ENCODE measurements at regions not wholly inside any gene's neighbourhood (a gene's known extent, or its start where the extent isn't known, plus 50 kb on each side); places are given as distances from the start of the nearest gene placed in this dataset.

- H3K9me3 ChIP-seq (ENCODE audit: severe bottlenecking): no peaks in the 10 kb centered on the region
- no peak for ATAC-seq (ENCODE audit: low read depth)
Observed at GRCh38 chr10:83073472-83073871, 1065.8 kb upstream of the GHITM start.

GRCh38 chr10:83075016-83075814 lies 1064.1 kb upstream of the GHITM start:
- Histone ChIP-seq H3K27ac (ENCODE audit: poor library complexity, severe bottlenecking) (no peak overlapping the region), H3K9me3 (ENCODE audit: severe bottlenecking) (no peaks in the 10 kb centered on the region), H3K4me3 (ENCODE audit: severe bottlenecking) (no peak overlapping the region), H3K27me3 (ENCODE audit: insufficient read depth, poor library complexity, severe bottlenecking) (no peaks in the 10 kb centered on the region), H3K36me3 (ENCODE audit: low read depth) (no peaks in the 10 kb centered on the region), H3K4me1 (ENCODE audit: insufficient read depth, poor library complexity, severe bottlenecking) (no peaks in the 10 kb centered on the region)
- DNase-seq (ENCODE audit: low spot score) (no peak), ATAC-seq (ENCODE audit: low read depth) (no peak)
- TF ChIP-seq CTCF (IDR thresholded peaks at IDR 0.05; ENCODE audit: poor library complexity, severe bottlenecking): no peak

More at GRCh38 chr10:83073472-83073871, 1065.8 kb upstream of the GHITM start:
- Histone ChIP-seq H3K27me3 (ENCODE audit: insufficient read depth, poor library complexity, severe bottlenecking) (no peaks in the 10 kb centered on the region), H3K4me3 (ENCODE audit: severe bottlenecking) (no peak overlapping the region), H3K4me1 (ENCODE audit: insufficient read depth, poor library complexity, severe bottlenecking) (no peaks in the 10 kb centered on the region), H3K36me3 (ENCODE audit: low read depth) (no peaks in the 10 kb centered on the region), H3K27ac (ENCODE audit: poor library complexity, severe bottlenecking) (no peak overlapping the region)
- DNase-seq (ENCODE audit: low spot score): no peak
- TF ChIP-seq CTCF (IDR thresholded peaks at IDR 0.05; ENCODE audit: poor library complexity, severe bottlenecking): no peak

GRCh38 chr10:83075815-83076355 lies 1063.4 kb upstream of the GHITM start:
- Histone ChIP-seq H3K36me3 (ENCODE audit: low read depth) (no peaks in the 10 kb centered on the region), H3K4me1 (ENCODE audit: insufficient read depth, poor library complexity, severe bottlenecking) (no peaks in the 10 kb centered on the region), H3K27ac (ENCODE audit: poor library complexity, severe bottlenecking) (no peak overlapping the region), H3K9me3 (ENCODE audit: severe bottlenecking) (no peaks in the 10 kb centered on the region), H3K27me3 (ENCODE audit: insufficient read depth, poor library complexity, severe bottlenecking) (no peaks in the 10 kb centered on the region), H3K4me3 (ENCODE audit: severe bottlenecking) (no peak overlapping the region)
- DNase-seq (ENCODE audit: low spot score) (no peak), ATAC-seq (ENCODE audit: low read depth) (no peak)
- TF ChIP-seq CTCF (IDR thresholded peaks at IDR 0.05; ENCODE audit: poor library complexity, severe bottlenecking): no peak

DNA sequence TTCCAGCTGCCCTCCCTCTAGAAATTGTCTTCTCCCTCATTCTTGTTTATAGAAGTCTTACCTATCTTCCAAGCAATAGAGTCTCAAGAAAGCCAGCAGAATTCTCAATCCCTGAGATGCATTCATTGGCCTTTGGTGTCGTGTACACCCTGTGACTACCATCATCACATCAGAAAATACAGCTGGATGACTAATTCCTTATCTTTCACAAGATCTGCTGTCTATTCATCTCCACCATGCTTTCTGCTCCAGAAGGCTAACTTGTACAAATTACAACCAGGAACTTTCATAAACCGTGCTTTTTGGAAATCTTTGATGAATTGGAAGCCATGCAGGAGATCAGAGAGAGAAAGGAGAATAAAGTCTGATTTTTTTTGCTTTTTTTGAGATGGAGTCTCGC lies 1062.9 kb upstream of the GHITM start:
- DNase-seq (ENCODE audit: low spot score) (no peak), ATAC-seq (ENCODE audit: low read depth) (no peak)
- Histone ChIP-seq H3K4me3 (ENCODE audit: severe bottlenecking) (no peak overlapping the region), H3K4me1 (ENCODE audit: insufficient read depth, poor library complexity, severe bottlenecking) (no peaks in the 10 kb centered on the region), H3K9me3 (ENCODE audit: severe bottlenecking) (no peaks in the 10 kb centered on the region), H3K27me3 (ENCODE audit: insufficient read depth, poor library complexity, severe bottlenecking) (no peaks in the 10 kb centered on the region), H3K27ac (ENCODE audit: poor library complexity, severe bottlenecking) (no peak overlapping the region), H3K36me3 (ENCODE audit: low read depth) (no peaks in the 10 kb centered on the region)
- no peak for TF ChIP-seq CTCF (IDR thresholded peaks at IDR 0.05; ENCODE audit: poor library complexity, severe bottlenecking)

DNA sequence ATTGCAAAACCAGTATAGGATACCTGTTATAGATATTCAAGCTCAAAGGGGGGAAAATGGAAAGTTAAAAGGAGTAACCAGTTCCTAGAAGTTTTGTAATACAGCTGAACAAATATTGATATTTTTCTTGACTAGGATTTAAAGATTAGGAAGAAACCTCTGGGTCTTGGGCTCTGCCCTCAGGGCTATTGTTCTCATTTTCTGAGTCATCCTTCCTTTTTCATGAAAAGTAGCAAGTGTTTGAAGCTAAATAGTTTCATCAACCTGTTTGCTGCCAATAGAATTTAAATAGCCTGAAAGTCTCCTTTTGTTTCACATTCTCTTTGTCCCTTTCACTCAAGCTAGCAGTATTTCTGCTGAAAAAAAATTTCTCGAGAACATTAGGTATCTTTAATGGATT lies 1061.1 kb upstream of the GHITM start:
- Histone ChIP-seq H3K27me3 (ENCODE audit: insufficient read depth, poor library complexity, severe bottlenecking) (no peaks in the 10 kb centered on the region), H3K27ac (ENCODE audit: poor library complexity, severe bottlenecking) (no peak overlapping the region), H3K9me3 (ENCODE audit: severe bottlenecking) (no peaks in the 10 kb centered on the region), H3K36me3 (ENCODE audit: low read depth) (no peaks in the 10 kb centered on the region), H3K4me3 (ENCODE audit: severe bottlenecking) (no peak overlapping the region), H3K4me1 (ENCODE audit: insufficient read depth, poor library complexity, severe bottlenecking) (no peaks in the 10 kb centered on the region)
- no peak for DNase-seq (ENCODE audit: low spot score)
- TF ChIP-seq CTCF (IDR thresholded peaks at IDR 0.05; ENCODE audit: poor library complexity, severe bottlenecking): no peak
- ATAC-seq (ENCODE audit: low read depth): no peak

Measured in RWPE2 (cell line).